ENCODE measurements at regions not wholly inside any gene's neighbourhood (a gene's known extent, or its start where the extent isn't known, plus 50 kb on each side); places are given as distances from the start of the nearest gene placed in this dataset.
"Not testable (repeated sequence)": the region's sequence is repeated elsewhere in the genome, so short reads cannot be mapped to it uniquely, and the experiment has no call there.

- TF ChIP-seq CTCF (IDR thresholded peaks at IDR 0.05; ENCODE audit: low read depth, low read length), result no peak
- H3K4me3 ChIP-seq (ENCODE audit: low read depth, low read length), result no peak overlapping the region
- no peak for DNase-seq
- H3K27me3 ChIP-seq (ENCODE audit: insufficient read depth, low read depth, severe bottlenecking), result peaks cover 10% of the 10 kb centered on the region
- no peaks in the 10 kb centered on the region for H3K36me3 ChIP-seq
- peaks cover 21% of the 10 kb centered on the region for H3K9me3 ChIP-seq (ENCODE audit: severe bottlenecking)
- H3K27ac ChIP-seq, result no peak overlapping the region
These were observed 225.0 kb upstream of the PUDP start for GRCh38 chrX:7372825-7373525.

GRCh38 chrX:7362111-7362510, 214.2 kb upstream of the PUDP start:
- H3K27ac ChIP-seq, result no peak overlapping the region
- no peak for DNase-seq
- H3K27me3 ChIP-seq (ENCODE audit: insufficient read depth, low read depth, severe bottlenecking), result no peaks in the 10 kb centered on the region
- no peaks in the 10 kb centered on the region for H3K36me3 ChIP-seq
- TF ChIP-seq CTCF (IDR thresholded peaks at IDR 0.05; ENCODE audit: low read depth, low read length), result no peak
- no peak overlapping the region for H3K4me3 ChIP-seq (ENCODE audit: low read depth, low read length)
- no peaks in the 10 kb centered on the region for H3K9me3 ChIP-seq (ENCODE audit: severe bottlenecking)

- no peak for DNase-seq
- H3K27me3 ChIP-seq (ENCODE audit: insufficient read depth, low read depth, severe bottlenecking), result no peaks in the 10 kb centered on the region
- no peak for TF ChIP-seq CTCF (IDR thresholded peaks at IDR 0.05; ENCODE audit: low read depth, low read length)
- H3K36me3 ChIP-seq, result peaks cover 3% of the 10 kb centered on the region; the same call in 1 of the 2 replicates
- no peak overlapping the region for H3K27ac ChIP-seq
- no peak overlapping the region for H3K4me3 ChIP-seq (ENCODE audit: low read depth, low read length)
- H3K9me3 ChIP-seq (ENCODE audit: severe bottlenecking), result no peaks in the 10 kb centered on the region
These were observed 204.0 kb upstream of the PUDP start for GRCh38 chrX:7351926-7352325.

GRCh38 chrX:7347465-7347864, 199.5 kb upstream of the PUDP start:
- H3K4me3 ChIP-seq (ENCODE audit: low read depth, low read length), result no peak overlapping the region

GRCh38 chrX:7346021-7346420, 198.1 kb upstream of the PUDP start:
- peaks cover 3% of the 10 kb centered on the region; the same call in 1 of the 2 replicates for H3K36me3 ChIP-seq
- no peak overlapping the region for H3K27ac ChIP-seq
- H3K9me3 ChIP-seq (ENCODE audit: severe bottlenecking), result no peaks in the 10 kb centered on the region
- no peak for TF ChIP-seq CTCF (IDR thresholded peaks at IDR 0.05; ENCODE audit: low read depth, low read length)
- H3K27me3 ChIP-seq (ENCODE audit: insufficient read depth, low read depth, severe bottlenecking), result no peaks in the 10 kb centered on the region
- no peak overlapping the region for H3K4me3 ChIP-seq (ENCODE audit: low read depth, low read length)
- no peak for DNase-seq

More at GRCh38 chrX:7347465-7347864, 199.5 kb upstream of the PUDP start:
- DNase-seq, result no peak
- no peaks in the 10 kb centered on the region for H3K9me3 ChIP-seq (ENCODE audit: severe bottlenecking)
- H3K27ac ChIP-seq, result no peak overlapping the region
- no peaks in the 10 kb centered on the region for H3K27me3 ChIP-seq (ENCODE audit: insufficient read depth, low read depth, severe bottlenecking)
- peaks cover 3% of the 10 kb centered on the region; the same call in 1 of the 2 replicates for H3K36me3 ChIP-seq
- no peak for TF ChIP-seq CTCF (IDR thresholded peaks at IDR 0.05; ENCODE audit: low read depth, low read length)

- Histone ChIP-seq H3K27ac (no peak overlapping the region), H3K4me3 (ENCODE audit: low read depth, low read length) (no peak overlapping the region), H3K27me3 (ENCODE audit: insufficient read depth, low read depth, severe bottlenecking) (no peaks in the 10 kb centered on the region), H3K9me3 (ENCODE audit: severe bottlenecking) (no peaks in the 10 kb centered on the region), H3K36me3 (no peaks in the 10 kb centered on the region)
- TF ChIP-seq CTCF (IDR thresholded peaks at IDR 0.05; ENCODE audit: low read depth, low read length), result no peak
- DNase-seq, result no peak
These were observed 195.2 kb upstream of the PUDP start for GRCh38 chrX:7343181-7343580.

GRCh38 chrX:7335816-7336362, 187.9 kb upstream of the PUDP start:
- H3K36me3 ChIP-seq; H3K4me3 ChIP-seq (ENCODE audit: low read depth, low read length); DNase-seq; H3K27ac ChIP-seq; H3K9me3 ChIP-seq (ENCODE audit: severe bottlenecking); H3K27me3 ChIP-seq (ENCODE audit: insufficient read depth, low read depth, severe bottlenecking): not testable (repeated sequence)

Data from WERI-Rb-1 (cell line).